ENCODE measurements at regions not wholly inside any gene's neighbourhood (a gene's known extent, or its start where the extent isn't known, plus 50 kb on each side); places are given as distances from the start of the nearest gene placed in this dataset.
"Not testable (repeated sequence)": the region's sequence is repeated elsewhere in the genome, so short reads cannot be mapped to it uniquely, and the experiment has no call there.

DNA sequence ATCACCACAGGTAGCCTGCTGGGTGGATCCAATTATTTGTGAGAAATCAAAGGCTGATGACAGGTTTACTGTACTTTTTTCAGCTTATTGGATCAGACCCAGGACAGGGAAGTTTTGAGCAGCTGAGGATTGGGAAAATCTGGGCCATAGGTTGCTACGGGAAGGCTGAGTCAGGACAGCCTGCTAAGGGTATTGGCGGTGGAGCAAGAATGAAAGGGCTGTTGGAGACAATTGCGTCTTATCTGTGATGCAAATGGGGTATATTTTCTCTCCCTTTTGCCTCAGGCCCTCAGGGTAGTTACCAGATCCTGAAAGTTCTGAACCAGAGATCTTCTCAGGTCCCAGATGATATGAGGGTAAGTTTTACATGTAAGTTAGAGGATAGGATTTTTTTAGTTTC lies 317.7 kb downstream of the EDEM1 start:
- H3K27me3 Mint-ChIP-seq, result no peaks in the 10 kb centered on the region
- H3K4me1 Mint-ChIP-seq, result no peaks in the 10 kb centered on the region
- Histone ChIP-seq H3K4me1 (ENCODE audit: control insufficient read depth, insufficient read depth, low read length, poor library complexity, severe bottlenecking) (no peaks in the 10 kb centered on the region), H3K27ac (ENCODE audit: insufficient read depth, low read length, poor library complexity, severe bottlenecking) (no peak overlapping the region), H3K4me3 (ENCODE audit: low read depth, low read length) (no peak overlapping the region), H3K27me3 (ENCODE audit: control insufficient read depth, insufficient read depth, low read length) (no peaks in the 10 kb centered on the region), H3K36me3 (ENCODE audit: control insufficient read depth, insufficient read depth, low read length) (no peaks in the 10 kb centered on the region), H3K9me3 (ENCODE audit: control insufficient read depth in 2 of 2, low read length in 2 of 2) (no peaks in the 10 kb centered on the region)
- H3K9me3 Mint-ChIP-seq, result peaks cover 2 to 26% (median 8%) of the 10 kb centered on the region in 7 donors
- H3K27ac Mint-ChIP-seq, result no peak overlapping the region
- H3K4me3 Mint-ChIP-seq, result no peak overlapping the region
- ATAC-seq (ENCODE audit: low read depth in 2 of 2), result no peak
- DNase-seq, result no peak
- no peaks in the 10 kb centered on the region for H3K36me3 Mint-ChIP-seq

DNA sequence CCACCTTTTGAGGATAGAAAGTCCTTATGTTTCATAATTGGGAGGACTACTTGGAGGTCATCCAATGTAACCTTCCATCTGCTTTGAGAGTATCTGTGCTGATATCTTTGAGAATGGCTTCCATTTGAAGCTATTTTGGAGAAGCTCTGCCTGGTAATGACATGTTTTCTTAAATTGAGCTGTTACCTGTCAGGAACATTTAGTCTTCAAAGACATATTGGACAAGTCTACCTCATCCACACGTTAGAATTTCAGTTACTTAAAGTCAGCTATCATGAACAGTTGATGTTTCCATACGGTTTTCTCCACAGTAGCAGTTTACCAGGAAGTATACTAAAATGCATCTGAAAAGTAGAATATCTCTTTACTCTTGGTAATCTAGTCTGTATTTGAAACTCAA lies 318.5 kb downstream of the EDEM1 start:
- no peaks in the 10 kb centered on the region for H3K4me1 Mint-ChIP-seq
- H3K9me3 Mint-ChIP-seq, result peaks cover 2 to 27% (median 10%) of the 10 kb centered on the region in 7 donors
- no peak overlapping the region for H3K4me3 Mint-ChIP-seq
- Histone ChIP-seq H3K36me3 (ENCODE audit: control insufficient read depth, insufficient read depth, low read length) (no peaks in the 10 kb centered on the region), H3K9me3 (ENCODE audit: control insufficient read depth in 2 of 2, low read length in 2 of 2) (no peaks in the 10 kb centered on the region), H3K27me3 (ENCODE audit: control insufficient read depth, insufficient read depth, low read length) (no peaks in the 10 kb centered on the region), H3K4me1 (ENCODE audit: control insufficient read depth, insufficient read depth, low read length, poor library complexity, severe bottlenecking) (no peaks in the 10 kb centered on the region), H3K27ac (ENCODE audit: insufficient read depth, low read length, poor library complexity, severe bottlenecking) (no peak overlapping the region), H3K4me3 (ENCODE audit: low read depth, low read length) (no peak overlapping the region)
- H3K27ac Mint-ChIP-seq, result no peak overlapping the region
- H3K27me3 Mint-ChIP-seq, result no peaks in the 10 kb centered on the region
- DNase-seq (no peak), ATAC-seq (ENCODE audit: low read depth in 2 of 2) (no peak)
- H3K36me3 Mint-ChIP-seq, result no peaks in the 10 kb centered on the region

DNA sequence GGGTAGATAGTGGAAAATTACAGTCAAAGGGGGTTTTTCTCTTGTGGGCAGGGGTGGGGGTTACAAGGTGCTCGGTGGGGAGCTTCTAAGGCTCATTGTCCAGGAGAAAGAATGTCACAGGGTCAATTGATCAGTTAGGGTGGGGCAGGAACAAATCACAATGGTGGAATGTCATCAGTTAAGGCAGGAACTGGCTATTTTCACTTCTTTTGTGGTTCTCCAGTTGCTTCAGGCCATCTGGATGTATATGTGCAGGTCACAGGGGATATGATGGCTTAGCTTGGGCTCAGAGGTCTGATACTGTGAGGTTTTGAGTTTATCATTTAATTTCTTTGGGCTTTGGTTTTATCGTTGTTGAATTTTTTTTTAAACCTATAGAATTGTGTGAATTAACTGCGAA lies 321.4 kb downstream of the EDEM1 start:
- H3K27ac ChIP-seq (ENCODE audit: insufficient read depth, low read length, poor library complexity, severe bottlenecking); H3K4me3 Mint-ChIP-seq; H3K36me3 ChIP-seq (ENCODE audit: control insufficient read depth, insufficient read depth, low read length); H3K27me3 Mint-ChIP-seq; H3K4me1 Mint-ChIP-seq; H3K4me1 ChIP-seq (ENCODE audit: control insufficient read depth, insufficient read depth, low read length, poor library complexity, severe bottlenecking); H3K27me3 ChIP-seq (ENCODE audit: control insufficient read depth, insufficient read depth, low read length); H3K4me3 ChIP-seq (ENCODE audit: low read depth, low read length); H3K9me3 ChIP-seq (ENCODE audit: control insufficient read depth in 2 of 2, low read length in 2 of 2); ATAC-seq (ENCODE audit: low read depth in 2 of 2); H3K27ac Mint-ChIP-seq; DNase-seq; H3K36me3 Mint-ChIP-seq: not testable (repeated sequence)
- H3K9me3 Mint-ChIP-seq, result peaks cover 4 to 46% (median 14%) of the 10 kb centered on the region in 7 donors

DNA sequence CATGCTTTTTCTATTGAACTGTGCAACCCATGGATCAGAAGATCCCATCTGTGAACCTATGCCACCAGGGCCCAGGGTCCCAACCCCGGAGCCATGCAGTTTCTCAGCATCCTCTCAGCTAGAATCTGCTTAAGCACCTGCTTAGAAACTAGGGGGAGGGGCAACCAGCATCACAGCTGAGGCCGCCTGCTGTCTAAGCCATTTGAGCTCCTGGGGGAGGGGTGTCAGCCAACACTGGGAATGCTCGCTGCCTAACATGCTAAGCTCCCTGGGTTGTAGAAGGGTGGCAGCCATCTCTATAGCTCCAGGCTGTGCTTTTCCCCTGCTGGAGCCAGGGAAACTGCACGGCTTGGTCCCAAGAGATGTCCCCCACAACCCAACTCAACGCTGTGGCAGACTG lies 322.8 kb downstream of the EDEM1 start:
- Histone ChIP-seq H3K4me1 (ENCODE audit: control insufficient read depth, insufficient read depth, low read length, poor library complexity, severe bottlenecking) (no peaks in the 10 kb centered on the region), H3K4me3 (ENCODE audit: low read depth, low read length) (no peak overlapping the region), H3K9me3 (ENCODE audit: control insufficient read depth in 2 of 2, low read length in 2 of 2) (no peaks in the 10 kb centered on the region), H3K27me3 (ENCODE audit: control insufficient read depth, insufficient read depth, low read length) (no peaks in the 10 kb centered on the region), H3K27ac (ENCODE audit: insufficient read depth, low read length, poor library complexity, severe bottlenecking) (no peak overlapping the region), H3K36me3 (ENCODE audit: control insufficient read depth, insufficient read depth, low read length) (no peaks in the 10 kb centered on the region)
- H3K27me3 Mint-ChIP-seq, result no peaks in the 10 kb centered on the region
- H3K4me3 Mint-ChIP-seq, result no peak overlapping the region
- H3K9me3 Mint-ChIP-seq, result peaks cover 4 to 48% (median 11%) of the 10 kb centered on the region in 7 donors
- no peak overlapping the region for H3K27ac Mint-ChIP-seq
- ATAC-seq (ENCODE audit: low read depth in 2 of 2) (no peak), DNase-seq (no peak)
- no peaks in the 10 kb centered on the region for H3K4me1 Mint-ChIP-seq
- H3K36me3 Mint-ChIP-seq, result no peaks in the 10 kb centered on the region

DNA sequence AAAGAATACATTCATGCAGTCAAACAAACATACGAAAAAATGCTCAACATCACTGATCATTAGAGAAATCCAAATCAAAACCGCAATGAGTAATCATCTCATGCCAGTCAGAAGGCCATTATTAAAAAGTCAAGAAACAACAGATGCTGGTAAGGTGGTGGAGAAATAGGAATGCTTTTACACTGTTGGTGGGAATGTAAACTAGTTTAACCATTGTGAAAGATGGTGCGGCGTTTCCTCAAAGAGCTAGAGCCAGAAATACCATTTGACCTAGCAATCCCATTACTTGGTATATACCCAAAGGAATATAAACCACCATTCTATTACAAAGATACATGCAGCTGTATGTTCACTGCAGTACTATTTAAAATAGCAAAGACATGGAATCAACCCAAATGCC lies 330.4 kb downstream of the EDEM1 start:
- H3K4me1 Mint-ChIP-seq, result no peaks in the 10 kb centered on the region
- no peak for DNase-seq
- H3K27me3 Mint-ChIP-seq, result no peaks in the 10 kb centered on the region
- H3K27ac ChIP-seq (ENCODE audit: insufficient read depth, low read length, poor library complexity, severe bottlenecking), result no peak overlapping the region
- no peaks in the 10 kb centered on the region for H3K36me3 Mint-ChIP-seq
- no peak for ATAC-seq (ENCODE audit: low read depth in 2 of 2)
- H3K36me3 ChIP-seq (ENCODE audit: control insufficient read depth, insufficient read depth, low read length), result no peaks in the 10 kb centered on the region
- H3K27me3 ChIP-seq (ENCODE audit: control insufficient read depth, insufficient read depth, low read length), result no peaks in the 10 kb centered on the region
- peaks cover 4 to 28% (median 7%) of the 10 kb centered on the region in 7 donors for H3K9me3 Mint-ChIP-seq
- H3K4me3 Mint-ChIP-seq, result no peak overlapping the region
- H3K4me1 ChIP-seq (ENCODE audit: control insufficient read depth, insufficient read depth, low read length, poor library complexity, severe bottlenecking), result no peaks in the 10 kb centered on the region
- no peaks in the 10 kb centered on the region for H3K9me3 ChIP-seq (ENCODE audit: control insufficient read depth in 2 of 2, low read length in 2 of 2)
- H3K4me3 ChIP-seq (ENCODE audit: low read depth, low read length), result no peak overlapping the region
- H3K27ac Mint-ChIP-seq, result no peak overlapping the region

DNA sequence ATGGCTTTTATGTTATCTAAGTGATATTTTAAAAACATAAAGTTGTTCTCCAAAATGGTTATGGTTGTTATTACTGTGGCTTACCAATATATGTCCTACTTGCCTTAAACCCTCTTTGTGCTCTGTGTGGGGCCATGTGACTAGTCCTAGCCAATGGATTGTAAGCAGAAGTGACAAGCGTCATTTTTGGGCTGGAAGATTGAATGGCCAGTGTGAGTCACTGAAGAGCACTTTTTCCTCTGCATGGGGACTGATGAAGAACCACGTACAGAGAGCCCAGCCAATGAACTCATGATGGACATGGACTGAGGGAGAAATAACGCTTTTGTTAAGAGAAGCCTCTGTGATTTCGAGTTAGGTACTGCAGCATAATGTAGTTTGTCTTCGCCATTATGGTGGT lies 332.7 kb downstream of the EDEM1 start:
- no peak for DNase-seq
- no peaks in the 10 kb centered on the region for H3K27me3 Mint-ChIP-seq

DNA sequence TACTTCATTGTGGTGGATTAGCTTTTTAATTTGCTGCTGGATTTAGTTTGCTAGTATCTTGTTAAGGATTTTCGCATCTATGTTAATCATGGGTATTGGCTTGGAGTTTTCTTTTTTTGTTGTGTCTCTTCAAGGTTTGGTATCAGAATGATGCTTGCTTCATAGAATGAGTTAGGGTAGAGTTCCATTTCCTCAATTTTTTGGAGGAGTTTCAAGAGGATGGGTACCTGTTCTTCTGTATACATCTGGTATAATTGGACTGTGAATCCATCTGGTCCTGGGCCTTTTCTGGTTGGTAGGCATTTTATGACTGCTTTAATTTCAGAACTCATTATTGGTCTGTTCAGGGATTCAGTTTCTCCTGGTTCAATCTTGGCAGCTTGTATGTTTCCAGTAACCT lies 335.6 kb downstream of the EDEM1 start:
- DNase-seq, result no peak
- Mint-ChIP-seq H3K27me3 (no peaks in the 10 kb centered on the region), H3K27ac (no peak overlapping the region), H3K9me3 (peaks cover 2 to 19% (median 5%) of the 10 kb centered on the region in 7 donors), H3K4me1 (no peaks in the 10 kb centered on the region), H3K4me3 (no peak overlapping the region), H3K36me3 (no peaks in the 10 kb centered on the region)
- Histone ChIP-seq H3K4me3 (ENCODE audit: low read depth, low read length) (no peak overlapping the region), H3K9me3 (ENCODE audit: control insufficient read depth in 2 of 2, low read length in 2 of 2) (no peaks in the 10 kb centered on the region), H3K27me3 (ENCODE audit: control insufficient read depth, insufficient read depth, low read length) (no peaks in the 10 kb centered on the region), H3K4me1 (ENCODE audit: control insufficient read depth, insufficient read depth, low read length, poor library complexity, severe bottlenecking) (no peaks in the 10 kb centered on the region), H3K27ac (ENCODE audit: insufficient read depth, low read length, poor library complexity, severe bottlenecking) (no peak overlapping the region), H3K36me3 (ENCODE audit: control insufficient read depth, insufficient read depth, low read length) (no peaks in the 10 kb centered on the region)
- no peak for ATAC-seq (ENCODE audit: low read depth in 2 of 2)

More for the DNA sequence above, 332.7 kb downstream of the EDEM1 start:
- Mint-ChIP-seq H3K4me1 (no peaks in the 10 kb centered on the region), H3K27ac (no peak overlapping the region), H3K9me3 (peaks cover 1 to 18% (median 5%) of the 10 kb centered on the region in 7 donors), H3K4me3 (no peak overlapping the region), H3K36me3 (no peaks in the 10 kb centered on the region)
- Histone ChIP-seq H3K4me1 (ENCODE audit: control insufficient read depth, insufficient read depth, low read length, poor library complexity, severe bottlenecking) (no peaks in the 10 kb centered on the region), H3K9me3 (ENCODE audit: control insufficient read depth in 2 of 2, low read length in 2 of 2) (no peaks in the 10 kb centered on the region), H3K36me3 (ENCODE audit: control insufficient read depth, insufficient read depth, low read length) (no peaks in the 10 kb centered on the region), H3K4me3 (ENCODE audit: low read depth, low read length) (no peak overlapping the region), H3K27me3 (ENCODE audit: control insufficient read depth, insufficient read depth, low read length) (no peaks in the 10 kb centered on the region), H3K27ac (ENCODE audit: insufficient read depth, low read length, poor library complexity, severe bottlenecking) (no peak overlapping the region)
- ATAC-seq (ENCODE audit: low read depth in 2 of 2), result no peak

DNA sequence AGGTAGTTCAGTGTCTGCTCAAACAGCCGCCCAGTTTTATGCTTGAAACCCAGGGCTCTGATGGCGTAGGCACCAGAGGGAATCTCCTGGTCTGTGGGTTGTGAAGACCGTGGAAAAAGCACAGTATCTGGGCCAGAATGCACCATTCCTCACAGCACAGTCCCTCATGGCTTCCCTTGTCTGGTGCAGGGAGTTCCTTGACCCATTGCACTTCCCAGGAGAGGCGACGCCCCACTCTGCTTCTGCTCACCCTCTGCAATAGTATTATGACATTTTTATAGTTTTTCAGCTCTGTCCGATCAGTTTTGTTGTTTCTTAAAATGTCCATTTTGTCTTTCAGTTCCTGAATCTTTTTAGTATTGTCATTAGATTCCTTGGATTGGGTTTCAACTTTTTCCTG lies 343.5 kb downstream of the EDEM1 start:
- H3K4me3 ChIP-seq (ENCODE audit: low read depth, low read length), result no peak overlapping the region
- no peak overlapping the region for H3K27ac ChIP-seq (ENCODE audit: insufficient read depth, low read length, poor library complexity, severe bottlenecking)
- H3K36me3 ChIP-seq (ENCODE audit: control insufficient read depth, insufficient read depth, low read length), result no peaks in the 10 kb centered on the region
- no peaks in the 10 kb centered on the region for H3K9me3 ChIP-seq (ENCODE audit: control insufficient read depth in 2 of 2, low read length in 2 of 2)
- H3K27me3 ChIP-seq (ENCODE audit: control insufficient read depth, insufficient read depth, low read length), result no peaks in the 10 kb centered on the region
- DNase-seq (no peak), ATAC-seq (ENCODE audit: low read depth in 2 of 2) (no peak)
- H3K4me1 ChIP-seq (ENCODE audit: control insufficient read depth, insufficient read depth, low read length, poor library complexity, severe bottlenecking), result no peaks in the 10 kb centered on the region
- no peak overlapping the region for H3K4me3 Mint-ChIP-seq
- H3K27me3 Mint-ChIP-seq, result peaks cover 6% of the 10 kb centered on the region
- H3K27ac Mint-ChIP-seq, result no peak overlapping the region
- H3K36me3 Mint-ChIP-seq, result no peaks in the 10 kb centered on the region
- H3K4me1 Mint-ChIP-seq, result no peaks in the 10 kb centered on the region
- peaks cover 0 to 21% (median 7%) of the 10 kb centered on the region in 7 donors for H3K9me3 Mint-ChIP-seq

Measured in CD4-positive, CD25-positive, alpha-beta regulatory T cell (primary cell).